T-helper 1 cell treated with Interleukin-12 subunit alpha and Interleukin-12 subunit beta and Interleukin-4 antibody, amounts not matched to agents 30 μg/mL and 1 μg/mL, for 36 hours (primary cell): ENCODE measurements at regions not wholly inside any gene's neighbourhood (a gene's known extent, or its start where the extent isn't known, plus 50 kb on each side); places are given as distances from the start of the nearest gene placed in this dataset.
"Not testable (repeated sequence)": the region's sequence is repeated elsewhere in the genome, so short reads cannot be mapped to it uniquely, and the experiment has no call there.

Source experiments
- H3K27ac Mint-ChIP-seq: one replicate; pipeline ENCODE4 v1.8.0; 2021; ENCODE audit warnings: mild to moderate bottlenecking, mixed read lengths
- H3K27me3 Mint-ChIP-seq: one replicate; pipeline ENCODE4 v1.8.0; 2021; ENCODE audit warnings: low read depth, mixed read lengths
- H3K36me3 Mint-ChIP-seq: one replicate; pipeline ENCODE4 v1.8.0; 2021; ENCODE audit warnings: low read depth, mixed read lengths
- H3K4me1 Mint-ChIP-seq: one replicate; pipeline ENCODE4 v1.8.0; 2021; ENCODE audit warnings: low read depth, mixed read lengths
- H3K4me3 Mint-ChIP-seq: one replicate; pipeline ENCODE4 v1.8.0; 2021; ENCODE audit warnings: mild to moderate bottlenecking, moderate library complexity, mixed read lengths
- H3K9me3 Mint-ChIP-seq: one replicate; pipeline ENCODE4 v1.8.0; 2021; ENCODE audit warnings: mixed read lengths

GRCh38 chr15:87689716-87690115, 566.8 kb downstream of the NTRK3 start:
- H3K4me3 Mint-ChIP-seq: no peak overlapping the region
- no peak overlapping the region for H3K27ac Mint-ChIP-seq

GRCh38 chr15:87687523-87687870, 569.0 kb downstream of the NTRK3 start:
- no peak overlapping the region for H3K27ac Mint-ChIP-seq
- peaks cover 18% of the 10 kb centered on the region for H3K9me3 Mint-ChIP-seq
- H3K27me3 Mint-ChIP-seq: no peaks in the 10 kb centered on the region
- no peak overlapping the region for H3K4me3 Mint-ChIP-seq
- H3K4me1 Mint-ChIP-seq: peaks cover 6% of the 10 kb centered on the region
- no peaks in the 10 kb centered on the region for H3K36me3 Mint-ChIP-seq

More at GRCh38 chr15:87689716-87690115, 566.8 kb downstream of the NTRK3 start:
- no peaks in the 10 kb centered on the region for H3K36me3 Mint-ChIP-seq
- peaks cover 6% of the 10 kb centered on the region for H3K4me1 Mint-ChIP-seq
- H3K27me3 Mint-ChIP-seq: no peaks in the 10 kb centered on the region
- H3K9me3 Mint-ChIP-seq: peaks cover 22% of the 10 kb centered on the region

- Mint-ChIP-seq H3K36me3 (no peaks in the 10 kb centered on the region), H3K27me3 (no peaks in the 10 kb centered on the region), H3K27ac (no peak overlapping the region), H3K4me3 (no peak overlapping the region), H3K9me3 (peaks cover 14% of the 10 kb centered on the region), H3K4me1 (peaks cover 6% of the 10 kb centered on the region)
Measured at GRCh38 chr15:87686841-87687522, 569.6 kb downstream of the NTRK3 start.

- Mint-ChIP-seq H3K27ac (no peak overlapping the region), H3K27me3 (no peaks in the 10 kb centered on the region), H3K4me1 (peaks cover 6% of the 10 kb centered on the region), H3K4me3 (no peak overlapping the region), H3K9me3 (peaks cover 10% of the 10 kb centered on the region), H3K36me3 (no peaks in the 10 kb centered on the region)
Measured at GRCh38 chr15:87686339-87686738, 570.2 kb downstream of the NTRK3 start.

GRCh38 chr15:87682527-87682926, 574.0 kb downstream of the NTRK3 start:
- Mint-ChIP-seq H3K27ac (no peak overlapping the region), H3K9me3 (peaks cover 22% of the 10 kb centered on the region)

GRCh38 chr15:87681104-87681503, 575.4 kb downstream of the NTRK3 start:
- H3K27ac Mint-ChIP-seq: no peak overlapping the region

More at GRCh38 chr15:87682527-87682926, 574.0 kb downstream of the NTRK3 start:
- no peak overlapping the region for H3K4me3 Mint-ChIP-seq
- no peaks in the 10 kb centered on the region for H3K36me3 Mint-ChIP-seq
- H3K4me1 Mint-ChIP-seq: peaks cover 4% of the 10 kb centered on the region
- H3K27me3 Mint-ChIP-seq: no peaks in the 10 kb centered on the region

GRCh38 chr15:87680208-87680607, 576.3 kb downstream of the NTRK3 start:
- Mint-ChIP-seq H3K9me3 (peaks cover 33% of the 10 kb centered on the region), H3K4me3 (no peak overlapping the region), H3K4me1 (peaks cover 4% of the 10 kb centered on the region), H3K27ac (no peak overlapping the region), H3K27me3 (no peaks in the 10 kb centered on the region), H3K36me3 (no peaks in the 10 kb centered on the region)

More at GRCh38 chr15:87681104-87681503, 575.4 kb downstream of the NTRK3 start:
- Mint-ChIP-seq H3K4me3 (no peak overlapping the region), H3K9me3 (peaks cover 33% of the 10 kb centered on the region), H3K36me3 (no peaks in the 10 kb centered on the region), H3K4me1 (peaks cover 4% of the 10 kb centered on the region), H3K27me3 (no peaks in the 10 kb centered on the region)

GRCh38 chr15:87675271-87675670, 581.3 kb downstream of the NTRK3 start:
- H3K36me3 Mint-ChIP-seq: no peaks in the 10 kb centered on the region
- no peak overlapping the region for H3K27ac Mint-ChIP-seq
- H3K4me1 Mint-ChIP-seq: no peaks in the 10 kb centered on the region
- peaks cover 43% of the 10 kb centered on the region for H3K9me3 Mint-ChIP-seq
- no peaks in the 10 kb centered on the region for H3K27me3 Mint-ChIP-seq
- H3K4me3 Mint-ChIP-seq: no peak overlapping the region

GRCh38 chr15:87672309-87673288, 583.9 kb downstream of the NTRK3 start:
- no peaks in the 10 kb centered on the region for H3K27me3 Mint-ChIP-seq
- no peaks in the 10 kb centered on the region for H3K36me3 Mint-ChIP-seq
- H3K27ac Mint-ChIP-seq: no peak overlapping the region
- H3K4me3 Mint-ChIP-seq: no peak overlapping the region
- H3K9me3 Mint-ChIP-seq: peaks cover 46% of the 10 kb centered on the region
- no peaks in the 10 kb centered on the region for H3K4me1 Mint-ChIP-seq

- peaks cover 35% of the 10 kb centered on the region for H3K9me3 Mint-ChIP-seq
- H3K4me1 Mint-ChIP-seq: no peaks in the 10 kb centered on the region
- no peak overlapping the region for H3K27ac Mint-ChIP-seq
- H3K4me3 Mint-ChIP-seq: no peak overlapping the region
- H3K36me3 Mint-ChIP-seq: no peaks in the 10 kb centered on the region
- H3K27me3 Mint-ChIP-seq: no peaks in the 10 kb centered on the region
Measured at GRCh38 chr15:87671289-87671688, 585.2 kb downstream of the NTRK3 start.

- Mint-ChIP-seq H3K27ac (no peak overlapping the region), H3K27me3 (no peaks in the 10 kb centered on the region), H3K4me1 (no peaks in the 10 kb centered on the region), H3K4me3 (no peak overlapping the region), H3K36me3 (no peaks in the 10 kb centered on the region), H3K9me3 (peaks cover 35% of the 10 kb centered on the region)
Measured at GRCh38 chr15:87669846-87670245, 586.7 kb downstream of the NTRK3 start.

GRCh38 chr15:87668768-87669564, 587.6 kb downstream of the NTRK3 start:
- H3K27ac Mint-ChIP-seq, H3K4me3 Mint-ChIP-seq, H3K36me3 Mint-ChIP-seq, H3K4me1 Mint-ChIP-seq, H3K27me3 Mint-ChIP-seq: not testable (repeated sequence)
- H3K9me3 Mint-ChIP-seq: peaks cover 32% of the 10 kb centered on the region

GRCh38 chr15:87667643-87668042, 588.9 kb downstream of the NTRK3 start:
- Mint-ChIP-seq H3K27me3 (no peaks in the 10 kb centered on the region), H3K9me3 (peaks cover 33% of the 10 kb centered on the region), H3K4me1 (no peaks in the 10 kb centered on the region), H3K27ac (no peak overlapping the region), H3K4me3 (no peak overlapping the region), H3K36me3 (no peaks in the 10 kb centered on the region)

- Mint-ChIP-seq H3K27ac (no peak overlapping the region), H3K36me3 (no peaks in the 10 kb centered on the region), H3K4me1 (no peaks in the 10 kb centered on the region), H3K27me3 (no peaks in the 10 kb centered on the region), H3K4me3 (no peak overlapping the region), H3K9me3 (peaks cover 11% of the 10 kb centered on the region)
Measured at GRCh38 chr15:87662575-87662974, 594.0 kb downstream of the NTRK3 start.
